ENCODE measurements at regions not wholly inside any gene's neighbourhood (a gene's known extent, or its start where the extent isn't known, plus 50 kb on each side); places are given as distances from the start of the nearest gene placed in this dataset.

- no peak for DNase-seq
- H3K9me2 ChIP-seq (ENCODE audit: insufficient read depth): no peaks in the 10 kb centered on the region
- intact Hi-C loops (cut with micrococcal nuclease; ENCODE audit: unreplicated experiment): no loop called here
- H3K9me3 ChIP-seq (ENCODE audit: insufficient read depth, low read depth): no peaks in the 10 kb centered on the region
- H3K27ac ChIP-seq: no peak overlapping the region
- H3F3A ChIP-seq (ENCODE audit: insufficient read depth, low read depth): peaks cover 7% of the 10 kb centered on the region; the same call in 1 of the 2 replicates
- H2AFZ ChIP-seq: no peak overlapping the region
- no TSS peak for BruUV-seq (replicated peaks)
- POLR2A ChIA-PET (ENCODE audit: unreplicated experiment): no interaction called here
- CTCF ChIA-PET: no interaction called here
- no peaks in the 10 kb centered on the region for H3K79me2 ChIP-seq (ENCODE audit: low read depth)
- H3K4me2 ChIP-seq: no peak overlapping the region
- H3K27me3 ChIP-seq (ENCODE audit: insufficient read depth, low read depth): no peaks in the 10 kb centered on the region
- no peak for TF ChIP-seq CTCF (conservative IDR thresholded peaks at IDR 0.05)
- H3K4me3 ChIP-seq: no peak overlapping the region
- peaks cover 21% of the 10 kb centered on the region for H3K4me1 ChIP-seq (replicated peaks; ENCODE audit: insufficient read depth)
- H3K36me3 ChIP-seq (ENCODE audit: low read depth): no peaks in the 10 kb centered on the region
- no peaks in the 10 kb centered on the region for H4K20me1 ChIP-seq (ENCODE audit: insufficient read depth)
These were observed 194.9 kb downstream of the BCAS1 start for GRCh38 chr20:53875452-53875851.

- BruUV-seq (replicated peaks): no TSS peak
- H3F3A ChIP-seq (ENCODE audit: insufficient read depth, low read depth): peaks cover 10% of the 10 kb centered on the region
- no peaks in the 10 kb centered on the region for H3K9me3 ChIP-seq (ENCODE audit: insufficient read depth, low read depth)
- H3K27me3 ChIP-seq (ENCODE audit: insufficient read depth, low read depth): no peaks in the 10 kb centered on the region
- no peak for TF ChIP-seq EZH2 (IDR thresholded peaks at IDR 0.05; ENCODE audit: low read depth)
- no peak for TF ChIP-seq CTCF (conservative IDR thresholded peaks at IDR 0.05)
- H4K20me1 ChIP-seq (ENCODE audit: insufficient read depth): no peaks in the 10 kb centered on the region
- ChIA-PET POLR2A (ENCODE audit: unreplicated experiment) (interaction anchor here (0.7 kb wide), 1 partner anchor 21 kb away, joined by 7 read pairs; no protein-coding TSS in a partner anchor), CTCF (no interaction called here)
- H3K79me2 ChIP-seq (ENCODE audit: low read depth): no peaks in the 10 kb centered on the region
- H3K9me2 ChIP-seq (ENCODE audit: insufficient read depth): no peaks in the 10 kb centered on the region
- H3K4me1 ChIP-seq (replicated peaks; ENCODE audit: insufficient read depth): peaks cover 28% of the 10 kb centered on the region
- H3K4me3 ChIP-seq: no peak overlapping the region
- H3K4me2 ChIP-seq: no peak overlapping the region
- DNase-seq: no peak
- intact Hi-C loops (cut with micrococcal nuclease; ENCODE audit: unreplicated experiment): no loop called here
- H3K36me3 ChIP-seq (ENCODE audit: low read depth): no peaks in the 10 kb centered on the region
- H2AFZ ChIP-seq: no peak overlapping the region
- H3K27ac ChIP-seq: no peak overlapping the region
These were observed 195.7 kb downstream of the BCAS1 start for GRCh38 chr20:53874706-53875105.

- DNase-seq: no peak
- ChIA-PET CTCF (no interaction called here), POLR2A (ENCODE audit: unreplicated experiment) (no interaction called here)
- intact Hi-C loops (cut with micrococcal nuclease; ENCODE audit: unreplicated experiment): no loop called here
- TF ChIP-seq CTCF (conservative IDR thresholded peaks at IDR 0.05): no peak
- TF ChIP-seq EZH2 (IDR thresholded peaks at IDR 0.05; ENCODE audit: low read depth): no peak
- Histone ChIP-seq H3K79me2 (ENCODE audit: low read depth) (no peaks in the 10 kb centered on the region), H3K27me3 (ENCODE audit: insufficient read depth, low read depth) (no peaks in the 10 kb centered on the region), H3K4me2 (no peak overlapping the region), H3K36me3 (ENCODE audit: low read depth) (no peaks in the 10 kb centered on the region), H3K4me3 (no peak overlapping the region), H3K4me1 (replicated peaks; ENCODE audit: insufficient read depth) (peaks cover 34% of the 10 kb centered on the region), H3F3A (ENCODE audit: insufficient read depth, low read depth) (peaks cover 14% of the 10 kb centered on the region), H3K9me3 (ENCODE audit: insufficient read depth, low read depth) (no peaks in the 10 kb centered on the region), H4K20me1 (ENCODE audit: insufficient read depth) (no peaks in the 10 kb centered on the region), H3K9me2 (ENCODE audit: insufficient read depth) (no peaks in the 10 kb centered on the region), H2AFZ (no peak overlapping the region), H3K27ac (no peak overlapping the region)
- no TSS peak for BruUV-seq (replicated peaks)
These were observed 196.3 kb downstream of the BCAS1 start for GRCh38 chr20:53874104-53874503.
